ENCODE measurements at regions not wholly inside any gene's neighbourhood (a gene's known extent, or its start where the extent isn't known, plus 50 kb on each side); places are given as distances from the start of the nearest gene placed in this dataset.

GRCh38 chr12:107525063-107525718 lies 160.4 kb upstream of the PWP1 start (continued):
- TF ChIP-seq ZNF462 (CRISPR knock-in tag; IDR thresholded peaks at IDR 0.05), result no peak
- TF ChIP-seq CREB1 (CRISPR knock-in tag; IDR thresholded peaks at IDR 0.05; ENCODE audit: low read depth), result no peak

GRCh38 chr12:107525719-107526554 lies 159.7 kb upstream of the PWP1 start:
- no peaks in the 10 kb centered on the region for H3F3A ChIP-seq (replicated peaks; ENCODE audit: low read depth)
- peaks cover 3% of the 10 kb centered on the region; the same call in 1 of the 3 replicates for H3K4me1 Mint-ChIP-seq
- H3K4me1 ChIP-seq (ENCODE audit: insufficient read depth), result 0 out of 2 replicates have a peak, but pooled peaks cover 2% of the 10 kb centered on the region
- no peak overlapping the region for H3K4me3 Mint-ChIP-seq
- DNase-seq (ENCODE audit: low spot score), result no peak
- H4K20me1 ChIP-seq (replicated peaks; ENCODE audit: insufficient read depth), result no peaks in the 10 kb centered on the region
- H3K4me2 ChIP-seq, result no peak overlapping the region
- TF ChIP-seq NANOG (IDR thresholded peaks at IDR 0.05; ENCODE audit: borderline replicate concordance), result no peak
- no peak for TF ChIP-seq EZH2phosphoT487 (IDR thresholded peaks at IDR 0.05; ENCODE audit: unreplicated experiment)
- TF ChIP-seq POLR2AphosphoS5 (IDR thresholded peaks at IDR 0.05; ENCODE audit: low read depth), result no peak
- TF ChIP-seq ZNF114 (CRISPR knock-in tag; IDR thresholded peaks at IDR 0.05), result no peak
- TF ChIP-seq CREB1 (CRISPR knock-in tag; IDR thresholded peaks at IDR 0.05; ENCODE audit: low read depth), result no peak
- TF ChIP-seq JUNB (IDR thresholded peaks at IDR 0.05; ENCODE audit: unreplicated experiment), result no peak
- TF ChIP-seq ETS1 (IDR thresholded peaks at IDR 0.05), result no peak
- no peaks in the 10 kb centered on the region for H3K9me2 ChIP-seq (ENCODE audit: insufficient read depth)
- no peak for ATAC-seq
- H3K36me3 ChIP-seq (ENCODE audit: insufficient read depth), result no peaks in the 10 kb centered on the region
- H3K27ac ChIP-seq (ENCODE audit: low read depth), result no peak overlapping the region
- no peaks in the 10 kb centered on the region for H3K27me3 Mint-ChIP-seq (ENCODE audit: insufficient read depth, low read depth, poor library complexity)
- H3K9me3 Mint-ChIP-seq, result no peaks in the 10 kb centered on the region
- H3K36me3 Mint-ChIP-seq (ENCODE audit: low read depth), result no peaks in the 10 kb centered on the region
- no peaks in the 10 kb centered on the region for H3K79me2 ChIP-seq (replicated peaks; ENCODE audit: insufficient read depth)
- H3K4me3 ChIP-seq, result no peak overlapping the region
- no peak overlapping the region for H3K27ac Mint-ChIP-seq
- no peaks in the 10 kb centered on the region for H3K27me3 ChIP-seq (ENCODE audit: insufficient read depth)
- H2AFZ ChIP-seq, result no peak overlapping the region

Data from GM23338 (cell line).